OCI-LY1 (cell line): ENCODE measurements at regions not wholly inside any gene's neighbourhood (a gene's known extent, or its start where the extent isn't known, plus 50 kb on each side); places are given as distances from the start of the nearest gene placed in this dataset.

Source experiments
- H2AFZ ChIP-seq: fragments of 200-600 bp; sonication (generic), shearing (Covaris generic); 2 replicates; pipeline ENCODE4 v1.6.0; 2014; ENCODE audit warnings: antibody characterized with exemption, mild to moderate bottlenecking, low read length
- H3F3A ChIP-seq: fragments of 200-600 bp; sonication (generic), shearing (Covaris generic); 2 replicates; pipeline ENCODE4 v1.6.0; 2014; ENCODE audit warnings: mild to moderate bottlenecking, antibody characterized with exemption, low read length, moderate library complexity; ENCODE audit not compliant: insufficient read depth
- H3K27ac ChIP-seq: fragments of 200-600 bp; sonication (generic); 2 replicates; pipeline ENCODE4 v1.5.1; 2014; ENCODE audit warnings: low read length, mixed run types, mild to moderate bottlenecking, low read depth; ENCODE audit not compliant: poor library complexity, severe bottlenecking
- H3K27me3 ChIP-seq: fragments of 200-600 bp; sonication (generic); 2 replicates; pipeline ENCODE4 v1.6.0; 2014; ENCODE audit warnings: antibody characterized with exemption, mild to moderate bottlenecking, low read length, moderate library complexity; ENCODE audit not compliant: insufficient read depth
- H3K36me3 ChIP-seq: fragments of 200-600 bp; sonication (generic); 2 replicates; pipeline ENCODE4 v1.6.1; 2014; ENCODE audit warnings: mild to moderate bottlenecking, antibody characterized with exemption, low read length, moderate library complexity, mixed read lengths; ENCODE audit not compliant: insufficient read depth
- H3K4me1 ChIP-seq: fragments of 200-600 bp; sonication (generic); 2 replicates; pipeline ENCODE4 v1.5.1; 2014; ENCODE audit warnings: mild to moderate bottlenecking, low read length, moderate library complexity; ENCODE audit not compliant: insufficient read depth, severe bottlenecking
- H3K4me2 ChIP-seq: fragments of 200-600 bp; sonication (generic), shearing (Covaris generic); 2 replicates; pipeline ENCODE4 v1.6.1; 2014; ENCODE audit warnings: low read length
- H3K4me3 ChIP-seq: fragments of 200-600 bp; sonication (generic); 2 replicates; pipeline ENCODE4 v1.5.1; 2014; ENCODE audit warnings: low read length, low read depth, mild to moderate bottlenecking, mixed read lengths; ENCODE audit not compliant: poor library complexity, severe bottlenecking
- H3K79me2 ChIP-seq: fragments of 200-600 bp; shearing (Covaris generic); 2 replicates; pipeline ENCODE4 v1.6.1; 2016; ENCODE audit warnings: mixed run types, low read length, mixed read lengths; ENCODE audit not compliant: insufficient read depth
- H3K9ac ChIP-seq: fragments of 200-600 bp; sonication (generic), shearing (Covaris generic); 2 replicates; pipeline ENCODE4 v1.6.1; 2014; ENCODE audit warnings: mild to moderate bottlenecking, low read length, mixed read lengths
- H3K9me2 ChIP-seq: fragments of 200-600 bp; sonication (generic), shearing (Covaris generic); 2 replicates; pipeline ENCODE4 v1.6.1; 2014; ENCODE audit warnings: low read depth, mild to moderate bottlenecking, low read length, mixed read lengths
- H3K9me3 ChIP-seq: fragments of 200-600 bp; shearing (Covaris generic); 2 replicates; pipeline ENCODE4 v1.6.1; 2014; ENCODE audit warnings: low read length, mixed read lengths
- H4K20me1 ChIP-seq: fragments of 200-600 bp; sonication (generic), shearing (Covaris generic); 2 replicates; pipeline ENCODE4 v1.6.0; 2016; ENCODE audit warnings: mild to moderate bottlenecking, low read length; ENCODE audit not compliant: insufficient read depth
- CTCF ChIP-seq: fragments of 200-600 bp; sonication (generic), shearing (Covaris generic); IDR thresholded peaks from 2 replicates; pipeline ENCODE4 v1.5.1; 2017; ENCODE audit warnings: mild to moderate bottlenecking, antibody characterized with exemption, low read length, moderate library complexity, mixed read lengths
- EZH2 ChIP-seq: fragments of 200-600 bp; sonication (generic), shearing (Covaris generic); IDR thresholded peaks from 2 replicates; pipeline ENCODE4 v1.8.0; 2017; ENCODE audit warnings: borderline replicate concordance, mixed run types, mild to moderate bottlenecking, antibody characterized with exemption, low read length, moderate library complexity, mixed read lengths

GRCh38 chr4:137700751-137701150 is 168.5 kb upstream of the PCDH18 start:
- no peaks in the 10 kb centered on the region for H3F3A ChIP-seq
- TF ChIP-seq CTCF (no peak), EZH2 (no peak)
- no peak overlapping the region for H3K4me2 ChIP-seq
- H3K4me1 ChIP-seq = no peaks in the 10 kb centered on the region
- H3K9ac ChIP-seq = no peak overlapping the region
- no peak overlapping the region for H3K4me3 ChIP-seq
- H3K9me2 ChIP-seq = no peaks in the 10 kb centered on the region
- no peaks in the 10 kb centered on the region for H4K20me1 ChIP-seq
- H2AFZ ChIP-seq = no peak overlapping the region
- H3K27ac ChIP-seq = no peak overlapping the region
- no peaks in the 10 kb centered on the region for H3K79me2 ChIP-seq
- no peaks in the 10 kb centered on the region for H3K27me3 ChIP-seq
- no peaks in the 10 kb centered on the region for H3K36me3 ChIP-seq
- H3K9me3 ChIP-seq = no peaks in the 10 kb centered on the region

GRCh38 chr4:137700072-137700471 is 167.8 kb upstream of the PCDH18 start:
- Histone ChIP-seq H3K36me3 (no peaks in the 10 kb centered on the region), H3K9ac (no peak overlapping the region), H3K27ac (no peak overlapping the region), H3K27me3 (no peaks in the 10 kb centered on the region), H3K4me3 (no peak overlapping the region), H3K4me2 (no peak overlapping the region), H4K20me1 (no peaks in the 10 kb centered on the region), H3K79me2 (no peaks in the 10 kb centered on the region), H2AFZ (no peak overlapping the region), H3F3A (no peaks in the 10 kb centered on the region), H3K4me1 (no peaks in the 10 kb centered on the region), H3K9me3 (no peaks in the 10 kb centered on the region), H3K9me2 (no peaks in the 10 kb centered on the region)
- TF ChIP-seq EZH2 (no peak), CTCF (no peak)

GRCh38 chr4:137694138-137694537 is 161.8 kb upstream of the PCDH18 start:
- no peaks in the 10 kb centered on the region for H3K79me2 ChIP-seq
- no peak for TF ChIP-seq EZH2
- no peak for TF ChIP-seq CTCF
- H3K4me1 ChIP-seq = no peaks in the 10 kb centered on the region
- H3K27ac ChIP-seq = no peak overlapping the region
- no peaks in the 10 kb centered on the region for H3K27me3 ChIP-seq
- H3K36me3 ChIP-seq = no peaks in the 10 kb centered on the region
- no peak overlapping the region for H2AFZ ChIP-seq
- H3K4me2 ChIP-seq = no peak overlapping the region
- H3K9ac ChIP-seq = no peak overlapping the region
- no peaks in the 10 kb centered on the region for H3K9me3 ChIP-seq
- no peak overlapping the region for H3K4me3 ChIP-seq
- H4K20me1 ChIP-seq = no peaks in the 10 kb centered on the region
- no peaks in the 10 kb centered on the region for H3F3A ChIP-seq
- no peaks in the 10 kb centered on the region for H3K9me2 ChIP-seq
